ENCODE measurements at regions not wholly inside any gene's neighbourhood (a gene's known extent, or its start where the extent isn't known, plus 50 kb on each side); places are given as distances from the start of the nearest gene placed in this dataset.

GRCh38 chr3:73925011-73925410, 300.3 kb upstream of the PDZRN3 start:
- no peak overlapping the region for H3K27ac ChIP-seq
- TF ChIP-seq ZFX (IDR thresholded peaks at IDR 0.05) (no peak), CTCF (conservative IDR thresholded peaks at IDR 0.05) (no peak)

GRCh38 chr3:73924048-73924447, 299.3 kb upstream of the PDZRN3 start:
- no peak overlapping the region for H3K27ac ChIP-seq
- TF ChIP-seq CTCF (conservative IDR thresholded peaks at IDR 0.05), result no peak
- no peak for TF ChIP-seq ZFX (IDR thresholded peaks at IDR 0.05)

GRCh38 chr3:73917643-73918042, 292.9 kb upstream of the PDZRN3 start:
- H3K27ac ChIP-seq, result no peak overlapping the region
- TF ChIP-seq CTCF (conservative IDR thresholded peaks at IDR 0.05) (no peak), ZFX (IDR thresholded peaks at IDR 0.05) (no peak)

- no peak overlapping the region for H3K27ac ChIP-seq
Observed at GRCh38 chr3:73915886-73916285, 291.1 kb upstream of the PDZRN3 start.

GRCh38 chr3:73908218-73908617, 283.5 kb upstream of the PDZRN3 start:
- TF ChIP-seq ZFX (IDR thresholded peaks at IDR 0.05), result no peak
- no peak for TF ChIP-seq CTCF (conservative IDR thresholded peaks at IDR 0.05)
- no peak overlapping the region for H3K27ac ChIP-seq

More at GRCh38 chr3:73915886-73916285, 291.1 kb upstream of the PDZRN3 start:
- TF ChIP-seq ZFX (IDR thresholded peaks at IDR 0.05), result no peak
- TF ChIP-seq CTCF (conservative IDR thresholded peaks at IDR 0.05), result no peak

- no peak for TF ChIP-seq ZFX (IDR thresholded peaks at IDR 0.05)
- no peak for TF ChIP-seq CTCF (conservative IDR thresholded peaks at IDR 0.05)
- no peak overlapping the region for H3K27ac ChIP-seq
Observed at GRCh38 chr3:73901686-73902085, 276.9 kb upstream of the PDZRN3 start.

GRCh38 chr3:73894474-73895213, 269.9 kb upstream of the PDZRN3 start:
- no peak overlapping the region for H3K27ac ChIP-seq
- TF ChIP-seq ZFX (IDR thresholded peaks at IDR 0.05) (no peak), CTCF (conservative IDR thresholded peaks at IDR 0.05) (no peak)

Measured in C4-2B (cell line).